HFFc6 (cell line): ENCODE measurements at regions not wholly inside any gene's neighbourhood (a gene's known extent, or its start where the extent isn't known, plus 50 kb on each side); places are given as distances from the start of the nearest gene placed in this dataset.

Experiments used
- DNase-seq: peaks from one replicate; pipeline ENCODE4 v3.0.0-alpha.2; 2018
- H3K27ac Mint-ChIP-seq: 2 replicates; pipeline ENCODE4 v1.8.0; 2020; ENCODE audit warnings: mild to moderate bottlenecking, mixed read lengths
- H3K27me3 Mint-ChIP-seq: 2 replicates; pipeline ENCODE4 v1.8.0; 2021; ENCODE audit warnings: mild to moderate bottlenecking, moderate library complexity, mixed read lengths; ENCODE audit not compliant: insufficient read depth
- H3K36me3 Mint-ChIP-seq: 2 replicates; pipeline ENCODE4 v1.8.0; 2021; ENCODE audit warnings: low read depth, mixed read lengths
- H3K4me1 Mint-ChIP-seq: 2 replicates; pipeline ENCODE4 v1.8.0; 2020; ENCODE audit warnings: low read depth, mixed read lengths
- H3K4me3 Mint-ChIP-seq: 2 replicates; pipeline ENCODE4 v1.8.0; 2020; ENCODE audit warnings: mild to moderate bottlenecking, moderate library complexity, mixed read lengths
- H3K9me3 Mint-ChIP-seq: 2 replicates; pipeline ENCODE4 v1.8.0; 2020; ENCODE audit warnings: mild to moderate bottlenecking, mixed read lengths
- CTCF ChIP-seq: fragments of 200-600 bp; sonication (generic); IDR thresholded peaks from 2 replicates; pipeline ENCODE4 v1.5.0; 2021; ENCODE audit warnings: antibody characterized with exemption, mild to moderate bottlenecking

- Mint-ChIP-seq H3K4me3 (no peak overlapping the region), H3K4me1 (peaks cover 10% of the 10 kb centered on the region), H3K27ac (no peak overlapping the region), H3K9me3 (no peaks in the 10 kb centered on the region), H3K36me3 (peaks cover 15% of the 10 kb centered on the region; the same call in 1 of the 2 replicates), H3K27me3 (no peaks in the 10 kb centered on the region)
- DNase-seq, result no peak
- TF ChIP-seq CTCF, result no peak
Measured at GRCh38 chr3:74301056-74301455, 313.4 kb downstream of the CNTN3 start.

GRCh38 chr3:74295479-74295878 is 319.0 kb downstream of the CNTN3 start:
- Mint-ChIP-seq H3K4me3 (no peak overlapping the region), H3K27ac (no peak overlapping the region), H3K27me3 (no peaks in the 10 kb centered on the region), H3K36me3 (peaks cover 29% of the 10 kb centered on the region), H3K4me1 (no peaks in the 10 kb centered on the region), H3K9me3 (no peaks in the 10 kb centered on the region)
- no peak for TF ChIP-seq CTCF
- DNase-seq, result no peak

- Mint-ChIP-seq H3K27ac (no peak overlapping the region), H3K4me1 (peaks cover 11% of the 10 kb centered on the region), H3K9me3 (no peaks in the 10 kb centered on the region), H3K4me3 (no peak overlapping the region), H3K36me3 (peaks cover 24% of the 10 kb centered on the region), H3K27me3 (no peaks in the 10 kb centered on the region)
- no peak for DNase-seq
- no peak for TF ChIP-seq CTCF
Measured at GRCh38 chr3:74288761-74289160, 325.7 kb downstream of the CNTN3 start.

- Mint-ChIP-seq H3K4me1 (peaks cover 11% of the 10 kb centered on the region), H3K36me3 (peaks cover 28% of the 10 kb centered on the region), H3K27me3 (no peaks in the 10 kb centered on the region), H3K27ac (no peak overlapping the region), H3K4me3 (no peak overlapping the region), H3K9me3 (no peaks in the 10 kb centered on the region)
- TF ChIP-seq CTCF, result no peak
- peak; percentile 11 for DNase-seq
Measured at GRCh38 chr3:74287557-74287956, 326.9 kb downstream of the CNTN3 start.

- no peaks in the 10 kb centered on the region for H3K27me3 Mint-ChIP-seq
Measured at GRCh38 chr3:74282202-74282601, 332.3 kb downstream of the CNTN3 start.

More at GRCh38 chr3:74282202-74282601, 332.3 kb downstream of the CNTN3 start:
- Mint-ChIP-seq H3K4me1 (peaks cover 20% of the 10 kb centered on the region), H3K9me3 (peaks cover 11% of the 10 kb centered on the region; the same call in 1 of the 2 replicates), H3K4me3 (no peak overlapping the region), H3K36me3 (peaks cover 31% of the 10 kb centered on the region), H3K27ac (no peak overlapping the region)
- no peak for DNase-seq
- no peak for TF ChIP-seq CTCF
